ENCODE measurements at regions not wholly inside any gene's neighbourhood (a gene's known extent, or its start where the extent isn't known, plus 50 kb on each side); places are given as distances from the start of the nearest gene placed in this dataset.

DNA sequence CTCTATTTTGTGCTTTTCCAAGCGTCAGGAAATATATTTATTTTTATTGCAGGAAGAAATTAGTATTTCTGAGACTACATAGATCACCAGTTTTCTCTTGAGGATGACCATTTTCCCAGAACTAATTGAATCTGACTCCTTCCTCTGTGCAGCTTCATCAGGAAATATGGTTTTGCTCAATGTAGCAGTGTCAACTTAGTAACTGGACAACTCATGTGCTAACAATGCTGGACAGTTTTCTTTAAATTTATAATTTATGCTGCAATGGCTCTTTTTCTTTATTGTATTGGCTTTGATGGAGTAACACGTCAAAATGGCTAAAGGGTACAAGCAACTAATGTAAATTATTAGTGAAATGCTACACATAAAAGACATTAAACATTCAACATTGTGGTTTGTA lies 531.5 kb downstream of the ANKRD50 start:
- no peak for TF ChIP-seq ZFX (IDR thresholded peaks at IDR 0.05)
- TF ChIP-seq, protein P1, sequence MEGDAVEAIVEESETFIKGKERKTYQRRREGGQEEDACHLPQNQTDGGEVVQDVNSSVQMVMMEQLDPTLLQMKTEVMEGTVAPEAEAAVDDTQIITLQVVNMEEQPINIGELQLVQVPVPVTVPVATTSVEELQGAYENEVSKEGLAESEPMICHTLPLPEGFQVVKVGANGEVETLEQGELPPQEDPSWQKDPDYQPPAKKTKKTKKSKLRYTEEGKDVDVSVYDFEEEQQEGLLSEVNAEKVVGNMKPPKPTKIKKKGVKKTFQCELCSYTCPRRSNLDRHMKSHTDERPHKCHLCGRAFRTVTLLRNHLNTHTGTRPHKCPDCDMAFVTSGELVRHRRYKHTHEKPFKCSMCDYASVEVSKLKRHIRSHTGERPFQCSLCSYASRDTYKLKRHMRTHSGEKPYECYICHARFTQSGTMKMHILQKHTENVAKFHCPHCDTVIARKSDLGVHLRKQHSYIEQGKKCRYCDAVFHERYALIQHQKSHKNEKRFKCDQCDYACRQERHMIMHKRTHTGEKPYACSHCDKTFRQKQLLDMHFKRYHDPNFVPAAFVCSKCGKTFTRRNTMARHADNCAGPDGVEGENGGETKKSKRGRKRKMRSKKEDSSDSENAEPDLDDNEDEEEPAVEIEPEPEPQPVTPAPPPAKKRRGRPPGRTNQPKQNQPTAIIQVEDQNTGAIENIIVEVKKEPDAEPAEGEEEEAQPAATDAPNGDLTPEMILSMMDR (conservative IDR thresholded peaks at IDR 0.05): no peak
- H3K27ac ChIP-seq: no peak overlapping the region

DNA sequence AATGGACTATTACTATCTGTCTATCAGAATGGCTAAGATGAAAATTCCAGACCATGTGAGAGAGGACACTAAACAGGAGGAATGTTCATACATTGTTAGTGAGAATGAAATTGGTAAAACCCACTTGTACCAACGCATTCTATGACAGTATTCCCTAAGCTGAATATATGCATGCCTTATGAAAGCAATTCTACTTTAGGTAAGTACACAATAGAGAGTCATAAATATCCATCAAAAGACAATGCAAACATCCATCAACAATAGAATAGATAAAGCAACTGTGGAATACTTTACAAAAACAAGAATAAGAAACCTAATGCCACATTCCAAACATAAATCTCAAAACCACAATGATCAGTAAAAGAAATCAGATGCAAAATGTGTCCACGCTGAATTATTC lies 529.3 kb downstream of the ANKRD50 start:
- TF ChIP-seq ZFX (IDR thresholded peaks at IDR 0.05): no peak
- TF ChIP-seq, protein P1 (conservative IDR thresholded peaks at IDR 0.05): no peak
- H3K27ac ChIP-seq: no peak overlapping the region

DNA sequence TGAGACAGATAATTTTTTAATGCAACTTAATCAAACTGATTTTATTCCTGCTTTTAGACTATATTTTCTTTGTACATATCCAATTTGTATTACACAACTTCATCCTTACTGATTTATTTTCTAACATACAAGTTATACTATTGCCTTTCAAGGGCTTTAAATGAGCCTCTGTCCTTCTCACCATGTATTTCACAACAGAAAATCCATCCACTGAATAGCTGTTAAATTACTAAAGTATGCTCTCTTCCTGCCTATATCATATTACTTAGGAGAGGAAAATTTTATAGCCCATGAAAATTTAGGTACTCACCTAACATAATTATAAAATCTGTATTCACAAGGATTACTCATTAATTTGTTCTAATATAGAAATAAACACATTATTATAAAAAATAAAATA lies 528.6 kb downstream of the ANKRD50 start:
- TF ChIP-seq, protein P1 (conservative IDR thresholded peaks at IDR 0.05): no peak
- TF ChIP-seq ZFX (IDR thresholded peaks at IDR 0.05): no peak
- no peak overlapping the region for H3K27ac ChIP-seq

DNA sequence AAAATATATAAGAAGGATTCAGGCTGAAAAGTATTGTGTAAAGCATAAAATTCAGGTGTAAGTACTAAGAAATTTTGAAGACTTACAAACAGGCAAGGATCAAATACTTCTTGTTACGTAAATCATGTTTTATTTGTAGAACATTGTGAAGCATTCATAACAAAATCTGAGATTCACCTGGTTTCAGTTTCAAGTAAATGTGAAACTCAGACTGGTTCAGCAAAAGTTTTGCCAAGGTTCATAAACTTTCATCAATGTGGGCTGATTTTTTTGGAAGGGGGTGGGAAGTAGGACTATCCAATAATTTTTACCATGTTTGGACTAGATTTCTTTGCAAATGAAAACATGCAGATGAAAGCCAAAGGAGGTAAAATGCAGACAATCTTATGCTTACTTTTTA lies 527.7 kb downstream of the ANKRD50 start:
- no peak for TF ChIP-seq ZFX (IDR thresholded peaks at IDR 0.05)
- TF ChIP-seq, protein P1 (conservative IDR thresholded peaks at IDR 0.05): no peak

DNA sequence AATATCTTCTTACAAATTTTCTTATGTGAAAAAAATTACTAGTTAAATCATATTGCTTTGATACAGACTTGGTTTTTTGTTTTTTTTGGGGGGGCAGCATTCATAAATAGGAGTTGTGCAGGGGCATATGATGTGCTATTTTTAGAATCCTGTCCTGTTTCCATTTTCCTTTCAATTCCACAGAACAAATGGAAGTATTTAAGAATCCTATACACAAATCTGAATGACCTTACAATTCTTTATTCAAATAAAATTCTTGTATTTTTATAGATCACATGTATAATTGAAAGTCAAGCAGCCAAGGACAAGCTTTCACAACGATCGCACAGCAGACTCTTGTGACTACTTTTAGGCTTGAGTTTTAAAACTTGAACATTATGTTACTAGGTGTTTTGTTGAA lies 523.9 kb downstream of the ANKRD50 start:
- no peak overlapping the region for H3K27ac ChIP-seq
- no peak for TF ChIP-seq ZFX (IDR thresholded peaks at IDR 0.05)
- TF ChIP-seq, protein P1 (conservative IDR thresholded peaks at IDR 0.05): no peak

More for the DNA sequence above, 527.7 kb downstream of the ANKRD50 start:
- no peak overlapping the region for H3K27ac ChIP-seq

DNA sequence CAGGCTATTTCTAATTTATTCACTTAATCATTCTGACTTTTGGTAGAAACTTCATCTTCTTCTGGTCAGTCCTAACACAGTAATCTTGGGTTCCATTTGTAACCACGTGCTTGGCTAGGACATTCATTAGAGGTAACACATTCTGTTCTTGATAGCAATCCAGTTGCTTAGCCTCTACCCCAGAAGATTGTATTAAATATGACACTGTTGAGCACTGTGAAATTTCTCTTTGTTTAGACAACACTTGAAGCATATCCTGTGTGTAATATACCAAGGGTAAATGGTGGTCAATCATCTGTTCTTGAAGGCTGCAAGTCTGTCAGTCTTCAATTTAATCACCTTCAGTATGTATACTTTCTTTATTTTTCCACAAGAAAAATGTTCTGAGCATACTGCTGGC lies 523.0 kb downstream of the ANKRD50 start:
- TF ChIP-seq ZFX (IDR thresholded peaks at IDR 0.05): no peak
- TF ChIP-seq, protein P1 (conservative IDR thresholded peaks at IDR 0.05): no peak

DNA sequence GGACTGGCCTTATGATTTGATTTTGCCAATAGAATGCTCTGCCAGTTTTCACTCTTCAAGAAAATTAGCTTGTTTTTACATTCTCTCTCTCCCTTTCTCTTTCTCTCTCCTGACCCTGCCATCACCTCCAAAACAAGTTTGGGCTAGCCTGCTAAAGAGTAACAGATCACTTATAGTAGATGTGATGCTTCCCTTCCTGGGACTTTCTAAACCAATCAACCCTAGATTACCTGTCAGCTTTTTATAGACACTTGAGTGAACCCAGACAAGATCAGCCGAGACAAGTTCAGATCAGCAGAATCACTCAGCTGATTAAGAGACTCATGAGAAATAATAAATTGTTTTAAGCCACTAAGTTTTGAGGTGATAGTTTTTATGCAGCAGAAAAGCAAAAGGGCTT lies 521.2 kb downstream of the ANKRD50 start:
- TF ChIP-seq, protein P1 (conservative IDR thresholded peaks at IDR 0.05): no peak
- TF ChIP-seq ZFX (IDR thresholded peaks at IDR 0.05): no peak

More for the DNA sequence above, 523.0 kb downstream of the ANKRD50 start:
- H3K27ac ChIP-seq: no peak overlapping the region

More for the DNA sequence above, 521.2 kb downstream of the ANKRD50 start:
- no peak overlapping the region for H3K27ac ChIP-seq
